ENCODE measurements at regions not wholly inside any gene's neighbourhood (a gene's known extent, or its start where the extent isn't known, plus 50 kb on each side); places are given as distances from the start of the nearest gene placed in this dataset.

DNA sequence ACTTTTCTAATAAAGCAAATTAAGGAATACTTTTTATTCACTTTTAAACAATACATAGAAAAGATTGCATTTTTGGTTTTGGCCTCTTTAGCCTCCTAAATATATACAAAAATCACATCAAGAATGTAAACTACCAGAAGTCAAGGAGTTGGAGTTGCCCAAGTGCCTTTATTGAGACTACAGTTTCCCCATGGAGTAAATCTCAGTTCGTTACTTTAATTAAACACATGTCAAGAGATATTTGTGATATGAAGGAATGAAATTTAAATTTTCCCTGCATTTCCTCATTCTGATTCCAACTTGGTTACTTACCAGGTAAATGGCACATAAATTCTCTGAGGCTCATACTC is 492.9 kb downstream of the TNS3 start:
- CTCF ChIA-PET = interaction anchor here (1.0 to 7.2 kb wide), 4 partner anchors 311 to 1167 kb away, joined by 3 to 72 read pairs (median 6); partner anchors contain the start of gene IGFBP3

DNA sequence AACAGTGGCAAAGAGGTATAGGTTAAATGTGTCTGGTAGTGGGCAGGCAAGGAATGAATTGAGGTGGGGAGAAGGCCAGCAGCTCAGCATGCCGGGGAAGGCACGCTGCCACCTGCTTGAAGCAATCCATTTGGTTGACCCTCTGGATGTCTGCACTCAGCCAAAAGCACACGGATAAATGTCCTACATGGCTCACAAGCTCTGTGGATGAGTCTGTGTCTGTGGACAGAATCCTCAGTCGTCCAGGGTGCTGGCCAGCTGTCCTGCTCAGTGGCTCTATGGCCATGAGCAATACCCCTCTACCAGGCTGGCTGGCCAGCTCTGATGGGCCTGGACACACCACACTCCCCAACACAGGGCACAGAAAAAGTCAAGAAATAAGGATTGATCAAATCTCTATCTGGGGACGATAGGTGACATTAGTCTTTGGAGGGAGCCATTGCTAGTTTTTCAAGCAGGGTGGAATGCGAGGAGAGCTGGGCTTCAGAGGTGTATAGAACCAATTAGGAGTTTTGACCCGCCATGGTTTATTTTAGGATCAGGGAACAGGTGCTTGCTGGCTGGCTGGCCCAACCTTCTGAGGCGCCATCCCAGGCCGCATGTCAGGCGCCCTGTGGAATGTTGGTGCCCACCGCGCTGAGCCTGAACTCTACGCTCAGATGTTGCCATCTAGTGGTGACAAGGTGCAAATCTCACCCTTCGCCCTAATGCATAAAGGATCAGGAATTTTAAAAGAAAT is 493.4 kb downstream of the TNS3 start:
- CTCF ChIA-PET = interaction anchor here (0.5 to 7.2 kb wide), 18 partner anchors 11 to 1197 kb away, joined by 3 to 72 read pairs (median 3); partner anchors contain the start of gene IGFBP3
- DNase-seq (ENCODE audit: low read depth) = no peak
- POLR2A ChIA-PET = interaction anchor here (0.6 kb wide), 1 partner anchor 155 kb away, joined by 4 read pairs; no protein-coding TSS in a partner anchor

More for the DNA sequence above, 492.9 kb downstream of the TNS3 start:
- Histone ChIP-seq H3K36me3 (ENCODE audit: control insufficient read depth, insufficient read depth, low read length) (no peaks in the 10 kb centered on the region), H3K4me3 (ENCODE audit: low read depth, low read length) (no peak overlapping the region), H3K27me3 (ENCODE audit: control insufficient read depth, insufficient read depth, low read length) (no peaks in the 10 kb centered on the region)
- TF ChIP-seq, protein P1, sequence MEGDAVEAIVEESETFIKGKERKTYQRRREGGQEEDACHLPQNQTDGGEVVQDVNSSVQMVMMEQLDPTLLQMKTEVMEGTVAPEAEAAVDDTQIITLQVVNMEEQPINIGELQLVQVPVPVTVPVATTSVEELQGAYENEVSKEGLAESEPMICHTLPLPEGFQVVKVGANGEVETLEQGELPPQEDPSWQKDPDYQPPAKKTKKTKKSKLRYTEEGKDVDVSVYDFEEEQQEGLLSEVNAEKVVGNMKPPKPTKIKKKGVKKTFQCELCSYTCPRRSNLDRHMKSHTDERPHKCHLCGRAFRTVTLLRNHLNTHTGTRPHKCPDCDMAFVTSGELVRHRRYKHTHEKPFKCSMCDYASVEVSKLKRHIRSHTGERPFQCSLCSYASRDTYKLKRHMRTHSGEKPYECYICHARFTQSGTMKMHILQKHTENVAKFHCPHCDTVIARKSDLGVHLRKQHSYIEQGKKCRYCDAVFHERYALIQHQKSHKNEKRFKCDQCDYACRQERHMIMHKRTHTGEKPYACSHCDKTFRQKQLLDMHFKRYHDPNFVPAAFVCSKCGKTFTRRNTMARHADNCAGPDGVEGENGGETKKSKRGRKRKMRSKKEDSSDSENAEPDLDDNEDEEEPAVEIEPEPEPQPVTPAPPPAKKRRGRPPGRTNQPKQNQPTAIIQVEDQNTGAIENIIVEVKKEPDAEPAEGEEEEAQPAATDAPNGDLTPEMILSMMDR (IDR thresholded peaks at IDR 0.05; ENCODE audit: insufficient read depth, low read depth, low read length) = no peak
- DNase-seq (ENCODE audit: low read depth) = no peak
- POLR2A ChIA-PET = no interaction called here

DNA sequence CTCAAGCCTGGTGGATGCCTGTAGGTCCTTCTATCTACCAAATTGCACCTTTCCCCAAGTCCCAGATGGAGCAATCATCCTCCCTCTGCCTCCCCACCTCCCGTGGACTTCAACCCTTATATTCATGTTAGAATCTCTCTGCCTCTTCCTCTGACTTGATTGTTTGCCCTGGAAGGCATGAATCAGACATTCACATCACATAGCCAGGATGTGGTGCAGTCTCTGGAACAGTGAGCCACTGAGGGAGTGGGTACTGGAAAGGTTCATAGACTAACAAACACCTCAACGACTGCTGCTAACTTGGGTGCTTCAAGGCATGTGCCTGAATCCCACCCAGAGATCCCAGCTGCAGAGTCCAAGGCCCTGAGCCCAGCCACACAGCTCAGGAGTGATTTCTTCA is 494.0 kb downstream of the TNS3 start:
- no peak for DNase-seq (ENCODE audit: low read depth)
- no peaks in the 10 kb centered on the region for H3K36me3 ChIP-seq (ENCODE audit: control insufficient read depth, insufficient read depth, low read length)
- no peaks in the 10 kb centered on the region for H3K27me3 ChIP-seq (ENCODE audit: control insufficient read depth, insufficient read depth, low read length)
- CTCF ChIA-PET = interaction anchor here (0.8 to 7.2 kb wide), 14 partner anchors 11 to 1197 kb away, joined by 3 to 72 read pairs (median 4); partner anchors contain the start of gene IGFBP3
- POLR2A ChIA-PET = interaction anchor here (0.6 kb wide), 1 partner anchor 155 kb away, joined by 4 read pairs; no protein-coding TSS in a partner anchor
- TF ChIP-seq, protein P1 (IDR thresholded peaks at IDR 0.05; ENCODE audit: insufficient read depth, low read depth, low read length) = no peak
- no peak overlapping the region for H3K4me3 ChIP-seq (ENCODE audit: low read depth, low read length)

More for the DNA sequence above, 493.4 kb downstream of the TNS3 start:
- Histone ChIP-seq H3K27me3 (ENCODE audit: control insufficient read depth, insufficient read depth, low read length) (no peaks in the 10 kb centered on the region), H3K36me3 (ENCODE audit: control insufficient read depth, insufficient read depth, low read length) (no peaks in the 10 kb centered on the region), H3K4me3 (ENCODE audit: low read depth, low read length) (no peak overlapping the region)
- TF ChIP-seq, protein P1 (IDR thresholded peaks at IDR 0.05; ENCODE audit: insufficient read depth, low read depth, low read length) = peak; percentile 84

DNA sequence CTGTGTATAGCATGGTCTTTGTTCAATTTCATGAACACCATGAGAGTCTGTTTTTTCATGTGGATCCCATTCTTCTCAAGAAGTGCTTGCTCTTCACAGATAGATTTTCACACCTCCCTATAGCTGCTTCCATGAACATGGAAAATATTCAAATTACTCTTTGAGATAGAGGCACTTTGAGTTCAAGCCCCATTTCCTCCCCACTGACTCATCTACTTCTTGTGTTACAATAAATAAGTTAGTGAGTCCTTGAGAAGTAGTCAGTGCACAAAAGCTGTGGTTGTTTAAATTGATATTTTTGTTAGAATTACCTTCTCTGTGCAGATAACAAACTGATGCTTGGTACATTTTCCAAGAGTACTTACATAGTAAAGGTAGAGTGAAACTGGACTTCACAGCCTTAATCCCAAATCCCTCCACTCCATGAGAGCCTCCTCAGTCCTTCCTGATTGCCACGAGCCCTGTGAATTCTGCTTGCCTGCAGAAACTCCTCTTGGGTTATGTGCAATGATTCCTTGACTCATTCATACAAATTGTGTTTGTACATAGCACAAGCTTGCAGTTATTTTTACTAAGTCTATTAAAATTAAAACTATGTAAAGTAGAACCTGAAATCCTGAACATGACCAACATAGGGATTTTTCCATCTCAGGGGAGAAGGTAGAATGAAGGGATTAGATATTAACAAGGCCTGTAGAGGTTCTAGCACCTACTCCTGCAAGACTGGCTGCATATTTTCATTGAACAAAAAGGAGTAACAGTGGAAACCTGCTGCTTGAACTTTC is 496.2 kb downstream of the TNS3 start:
- TF ChIP-seq, protein P1 (IDR thresholded peaks at IDR 0.05; ENCODE audit: insufficient read depth, low read depth, low read length) = no peak
- H3K4me3 ChIP-seq (ENCODE audit: low read depth, low read length) = no peak overlapping the region
- ChIA-PET POLR2A (no interaction called here), CTCF (interaction anchor here (1.5 kb wide), 1 partner anchor 67 kb away, joined by 3 read pairs; no protein-coding TSS in a partner anchor)
- no peak for DNase-seq (ENCODE audit: low read depth)
- no peaks in the 10 kb centered on the region for H3K36me3 ChIP-seq (ENCODE audit: control insufficient read depth, insufficient read depth, low read length)
- H3K27me3 ChIP-seq (ENCODE audit: control insufficient read depth, insufficient read depth, low read length) = no peaks in the 10 kb centered on the region
